Nephron progenitor cell (in vitro differentiated cells): ENCODE measurements at regions not wholly inside any gene's neighbourhood (a gene's known extent, or its start where the extent isn't known, plus 50 kb on each side); places are given as distances from the start of the nearest gene placed in this dataset.

Source experiments
- DNase-seq: peaks from one replicate; pipeline ENCODE4 v3.0.0; 2021
- H3K27ac Mint-ChIP-seq: 2 replicates; pipeline ENCODE4 v1.8.0; 2021; ENCODE audit warnings: mild to moderate bottlenecking, moderate library complexity, mixed read lengths
- H3K27me3 Mint-ChIP-seq: 2 replicates; pipeline ENCODE4 v1.8.0; 2021; ENCODE audit warnings: mild to moderate bottlenecking, low read depth, mixed read lengths; ENCODE audit not compliant: poor library complexity
- H3K36me3 Mint-ChIP-seq: 2 replicates; pipeline ENCODE4 v1.8.0; 2021; ENCODE audit warnings: low read depth, mixed read lengths
- H3K4me1 Mint-ChIP-seq: 2 replicates; pipeline ENCODE4 v1.8.0; 2021; ENCODE audit warnings: mixed read lengths
- H3K4me3 Mint-ChIP-seq: 2 replicates; pipeline ENCODE4 v1.8.0; 2021; ENCODE audit warnings: mild to moderate bottlenecking, moderate library complexity, mixed read lengths
- H3K9me3 Mint-ChIP-seq: 2 replicates; pipeline ENCODE4 v1.8.0; 2021; ENCODE audit warnings: mild to moderate bottlenecking, moderate library complexity, mixed read lengths
- TF ChIP-seq, protein P1 (sequence below): fragments of 200-600 bp; sonication (generic); IDR thresholded peaks from 2 replicates; pipeline ENCODE4 v1.5.0; 2021; ENCODE audit warnings: antibody characterized with exemption

DNA sequence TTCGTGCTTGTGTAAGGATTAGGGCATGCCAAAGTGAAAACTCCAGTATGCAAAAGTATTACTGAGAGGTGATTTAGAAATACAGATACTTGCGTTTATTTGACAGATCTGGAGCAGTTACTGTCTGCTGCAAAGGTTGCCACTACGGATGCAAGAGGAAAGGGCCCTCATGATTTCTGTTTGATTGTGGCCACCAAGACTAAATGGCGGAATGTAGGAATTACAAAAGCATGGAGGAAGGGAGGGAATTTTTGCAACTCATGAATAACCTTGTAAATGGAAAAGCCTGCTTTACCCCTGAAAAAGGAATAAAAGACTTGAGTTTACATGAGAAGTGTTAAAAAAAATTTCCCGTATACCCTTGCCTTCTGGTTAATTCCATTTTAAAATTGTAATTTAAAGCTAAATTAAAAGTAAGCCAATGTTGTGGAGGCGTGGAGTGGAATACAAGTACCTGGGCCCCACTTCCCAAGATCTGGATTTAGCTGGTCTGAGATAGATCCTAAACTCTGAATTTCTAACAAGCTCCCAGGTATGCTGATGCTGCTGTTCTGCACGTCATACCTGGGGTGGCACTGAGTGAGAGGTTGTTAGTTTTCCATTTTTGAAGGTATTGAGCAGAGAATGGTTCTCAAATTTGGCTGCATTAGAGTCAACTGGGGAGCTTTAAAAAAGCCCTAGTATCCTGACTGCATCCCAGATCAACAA lies 56.6 kb upstream of the NKX2-2 start:
- Mint-ChIP-seq H3K9me3 (no peaks in the 10 kb centered on the region), H3K27me3 (peaks cover 66% of the 10 kb centered on the region)
- TF ChIP-seq, protein P1, sequence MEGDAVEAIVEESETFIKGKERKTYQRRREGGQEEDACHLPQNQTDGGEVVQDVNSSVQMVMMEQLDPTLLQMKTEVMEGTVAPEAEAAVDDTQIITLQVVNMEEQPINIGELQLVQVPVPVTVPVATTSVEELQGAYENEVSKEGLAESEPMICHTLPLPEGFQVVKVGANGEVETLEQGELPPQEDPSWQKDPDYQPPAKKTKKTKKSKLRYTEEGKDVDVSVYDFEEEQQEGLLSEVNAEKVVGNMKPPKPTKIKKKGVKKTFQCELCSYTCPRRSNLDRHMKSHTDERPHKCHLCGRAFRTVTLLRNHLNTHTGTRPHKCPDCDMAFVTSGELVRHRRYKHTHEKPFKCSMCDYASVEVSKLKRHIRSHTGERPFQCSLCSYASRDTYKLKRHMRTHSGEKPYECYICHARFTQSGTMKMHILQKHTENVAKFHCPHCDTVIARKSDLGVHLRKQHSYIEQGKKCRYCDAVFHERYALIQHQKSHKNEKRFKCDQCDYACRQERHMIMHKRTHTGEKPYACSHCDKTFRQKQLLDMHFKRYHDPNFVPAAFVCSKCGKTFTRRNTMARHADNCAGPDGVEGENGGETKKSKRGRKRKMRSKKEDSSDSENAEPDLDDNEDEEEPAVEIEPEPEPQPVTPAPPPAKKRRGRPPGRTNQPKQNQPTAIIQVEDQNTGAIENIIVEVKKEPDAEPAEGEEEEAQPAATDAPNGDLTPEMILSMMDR: no peak

DNA sequence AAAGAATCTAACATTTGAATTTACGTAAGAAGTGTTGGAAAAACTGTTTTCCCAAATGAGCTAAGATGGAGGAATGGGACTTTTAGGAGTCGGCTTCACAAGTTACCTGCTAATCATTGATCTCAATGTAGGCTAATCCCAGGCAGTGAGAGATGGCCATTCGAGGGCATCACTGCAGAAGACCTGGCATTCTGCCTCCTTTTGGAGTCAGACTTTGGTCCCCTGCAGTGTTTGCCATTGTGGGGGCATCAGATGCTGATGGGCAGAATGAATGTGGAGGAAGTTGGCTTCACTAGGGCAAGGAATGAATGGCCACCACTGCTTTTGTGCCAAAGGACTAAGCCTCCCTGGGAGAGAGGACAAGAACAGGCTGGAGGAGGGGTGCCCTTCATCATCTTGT lies 55.7 kb upstream of the NKX2-2 start:
- H3K9me3 Mint-ChIP-seq: no peaks in the 10 kb centered on the region
- no peak overlapping the region for H3K27ac Mint-ChIP-seq
- no peak overlapping the region for H3K4me3 Mint-ChIP-seq
- no peaks in the 10 kb centered on the region for H3K4me1 Mint-ChIP-seq
- TF ChIP-seq, protein P1: no peak
- no peak for DNase-seq
- no peaks in the 10 kb centered on the region for H3K36me3 Mint-ChIP-seq
- H3K27me3 Mint-ChIP-seq: peaks cover 60% of the 10 kb centered on the region

More for the DNA sequence above, 56.6 kb upstream of the NKX2-2 start:
- H3K27ac Mint-ChIP-seq: no peak overlapping the region
- H3K36me3 Mint-ChIP-seq: no peaks in the 10 kb centered on the region
- no peak for DNase-seq
- H3K4me3 Mint-ChIP-seq: no peak overlapping the region
- H3K4me1 Mint-ChIP-seq: no peaks in the 10 kb centered on the region

DNA sequence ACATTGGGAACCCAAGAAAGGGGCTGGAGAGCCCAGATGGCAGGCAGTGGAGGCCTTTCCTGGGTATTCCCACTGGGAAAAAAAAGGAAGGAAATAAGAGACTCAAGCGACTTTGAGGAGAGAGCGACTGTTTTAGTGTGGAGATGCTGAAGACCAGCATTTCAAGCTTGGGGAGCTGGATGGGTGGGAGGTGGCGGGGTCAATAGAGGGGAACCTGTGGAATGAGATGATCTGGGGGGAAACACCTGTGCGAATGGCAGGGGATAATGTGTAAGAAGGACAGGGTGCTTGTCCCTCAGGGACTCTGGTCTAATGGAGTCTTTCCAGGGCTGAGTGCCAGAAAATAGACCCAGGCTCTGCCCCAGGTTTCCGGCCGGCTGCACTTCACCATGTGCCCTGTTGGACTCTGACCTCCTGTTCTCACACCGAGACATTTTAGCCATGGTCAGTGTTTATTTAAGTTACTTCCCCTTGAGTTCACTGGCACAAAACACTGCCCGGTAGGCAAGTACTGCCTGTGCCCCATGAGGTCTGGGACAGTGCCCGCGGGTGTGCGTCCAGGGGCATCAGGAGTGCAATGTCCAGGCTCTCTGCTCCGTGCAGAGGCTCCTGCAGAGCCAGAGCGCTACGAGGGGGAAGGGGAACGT lies 50.4 kb upstream of the NKX2-2 start:
- no peak for DNase-seq
- TF ChIP-seq, protein P1: no peak
- H3K4me3 Mint-ChIP-seq: no peak overlapping the region
- peaks cover 10% of the 10 kb centered on the region for H3K4me1 Mint-ChIP-seq
- peaks cover 38% of the 10 kb centered on the region for H3K27me3 Mint-ChIP-seq
- H3K27ac Mint-ChIP-seq: no peak overlapping the region
- no peaks in the 10 kb centered on the region for H3K36me3 Mint-ChIP-seq
- peaks cover 3% of the 10 kb centered on the region for H3K9me3 Mint-ChIP-seq
